PC-9 (cell line): ENCODE measurements at regions not wholly inside any gene's neighbourhood (a gene's known extent, or its start where the extent isn't known, plus 50 kb on each side); places are given as distances from the start of the nearest gene placed in this dataset.

Experiments
- BruUV-seq: library from RNA; stranded (reverse); fragments of 400-500 nt; replicated peaks from 2 replicates; lab custom pipeline; 2021; lab: Mats Ljungman, UMichigan
- CTCF ChIA-PET: fragments of 300-600 bp; sonication (Branson Sonifier 250); formaldehyde crosslinking; loops from one replicate; lab custom pipeline; 2022; ENCODE audit warnings: antibody characterized with exemption; lab: Charles Lee
- POLR2A ChIA-PET: fragments of 300-600 bp; sonication (Branson Sonifier 250); formaldehyde crosslinking; loops from one replicate; lab custom pipeline; 2022; ENCODE audit warnings: antibody characterized with exemption; ENCODE audit not compliant: unreplicated experiment; lab: Charles Lee
- DNase-seq, 2 experiments: peaks; one replicate each; pipeline versions ENCODE4 v3.0.0 to v3.0.0-alpha.2; 2015 to 2022; ENCODE audit warnings: mixed read lengths in 1 of 2
- H2AFZ ChIP-seq: fragments of 200-600 bp; sonication (generic); 2 replicates; pipeline ENCODE4 v1.8.1; 2017; ENCODE audit warnings: antibody characterized with exemption
- H3F3A ChIP-seq: fragments of 200-600 bp; sonication (generic); 2 replicates; pipeline ENCODE4 v1.8.1; 2017; ENCODE audit warnings: antibody characterized with exemption, mild to moderate bottlenecking, low read depth; ENCODE audit not compliant: insufficient read depth
- H3K27ac ChIP-seq: fragments of 200-600 bp; sonication (generic); 2 replicates; pipeline ENCODE4 v1.6.1; 2016; ENCODE audit warnings: mixed run types
- H3K27me3 ChIP-seq: fragments of 200-600 bp; sonication (generic); 2 replicates; pipeline ENCODE4 v1.6.1; 2016; ENCODE audit warnings: low read depth, mixed run types; ENCODE audit not compliant: insufficient read depth
- H3K36me3 ChIP-seq: fragments of 200-600 bp; sonication (generic); 2 replicates; pipeline ENCODE4 v1.6.1; 2016; ENCODE audit warnings: low read depth, mixed run types
- H3K4me1 ChIP-seq: fragments of 200-600 bp; sonication (generic); replicated peaks from 2 replicates; pipeline ENCODE4 v1.6.1; 2016; ENCODE audit warnings: mixed run types; ENCODE audit not compliant: insufficient read depth
- H3K4me2 ChIP-seq: fragments of 200-600 bp; sonication (generic); 2 replicates; pipeline ENCODE4 v1.6.1; 2017; ENCODE audit warnings: mixed run types
- H3K4me3 ChIP-seq: fragments of 200-600 bp; sonication (generic); 2 replicates; pipeline ENCODE4 v1.6.1; 2016; ENCODE audit warnings: mixed run types
- H3K79me2 ChIP-seq: fragments of 200-600 bp; sonication (generic); 2 replicates; pipeline ENCODE4 v1.6.1; 2017; ENCODE audit warnings: low read depth, mixed run types
- H3K9me2 ChIP-seq: fragments of 200-600 bp; sonication (generic); 2 replicates; pipeline ENCODE4 v1.8.1; 2017; ENCODE audit warnings: mild to moderate bottlenecking; ENCODE audit not compliant: insufficient read depth
- H3K9me3 ChIP-seq: fragments of 200-600 bp; sonication (generic); 2 replicates; pipeline ENCODE4 v1.8.1; 2016; ENCODE audit warnings: low read depth; ENCODE audit not compliant: insufficient read depth
- H4K20me1 ChIP-seq: fragments of 200-600 bp; sonication (generic); 2 replicates; pipeline ENCODE4 v1.8.1; 2017; ENCODE audit not compliant: insufficient read depth
- EZH2 ChIP-seq: fragments of 200-600 bp; sonication (generic); IDR thresholded peaks from 2 replicates; pipeline ENCODE4 v1.8.0; 2017; ENCODE audit warnings: antibody characterized with exemption, low read depth
- intact Hi-C: fragments of 100-400 bp; cut with micrococcal nuclease; formaldehyde crosslinking; loops from one replicate; pipeline ENCODE4 v1.10.0; 2022; ENCODE audit not compliant: unreplicated experiment
- TF ChIP-seq, protein P1 (sequence below): fragments of 200-600 bp; sonication (generic); conservative IDR thresholded peaks from 2 replicates; pipeline ENCODE4 v1.6.1; 2017; ENCODE audit warnings: mixed run types, antibody characterized with exemption, mild to moderate bottlenecking, moderate library complexity

DNA sequence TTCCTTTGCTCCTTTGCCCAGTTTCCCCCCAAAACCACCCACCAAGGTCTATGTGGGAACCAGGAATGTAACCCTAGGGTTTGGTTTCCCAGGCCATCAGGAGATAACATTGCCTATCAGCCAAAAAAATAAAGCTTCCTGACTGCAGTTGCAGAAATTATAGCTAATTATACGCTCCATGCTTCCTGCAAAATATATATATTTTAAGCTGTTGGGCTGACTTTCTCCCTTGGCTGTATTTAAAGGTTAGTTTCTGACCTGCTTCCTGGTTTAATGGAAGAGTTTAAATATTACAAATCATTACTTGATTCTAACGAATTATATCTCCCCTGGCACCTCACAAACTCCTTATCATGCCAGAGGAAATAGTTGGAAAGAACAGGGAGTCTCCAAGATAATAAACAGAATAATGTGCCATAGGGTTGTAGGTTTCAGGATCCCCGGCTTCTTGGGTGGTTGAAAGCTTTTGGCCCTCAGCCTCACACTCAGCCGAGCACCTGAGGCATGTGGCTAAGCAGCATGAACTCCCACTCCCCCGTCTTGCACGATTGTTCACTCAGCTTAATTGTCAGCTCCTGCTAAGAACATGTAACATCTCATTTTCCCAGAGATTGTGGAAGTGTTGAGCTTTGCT lies 79.9 kb downstream of the FZD1 start:
- Histone ChIP-seq H4K20me1 (no peaks in the 10 kb centered on the region), H3K27me3 (no peaks in the 10 kb centered on the region), H3K4me2 (no peak overlapping the region), H3K27ac (no peak overlapping the region), H3K4me3 (no peak overlapping the region), H3K79me2 (no peaks in the 10 kb centered on the region), H3K36me3 (no peaks in the 10 kb centered on the region), H3K4me1 (no peaks in the 10 kb centered on the region), H3K9me2 (no peaks in the 10 kb centered on the region), H3K9me3 (no peaks in the 10 kb centered on the region), H3F3A (no peaks in the 10 kb centered on the region), H2AFZ (no peak overlapping the region)
- intact Hi-C loops = no loop called here
- ChIA-PET CTCF (no interaction called here), POLR2A (no interaction called here)
- no peak for TF ChIP-seq EZH2
- TF ChIP-seq, protein P1, sequence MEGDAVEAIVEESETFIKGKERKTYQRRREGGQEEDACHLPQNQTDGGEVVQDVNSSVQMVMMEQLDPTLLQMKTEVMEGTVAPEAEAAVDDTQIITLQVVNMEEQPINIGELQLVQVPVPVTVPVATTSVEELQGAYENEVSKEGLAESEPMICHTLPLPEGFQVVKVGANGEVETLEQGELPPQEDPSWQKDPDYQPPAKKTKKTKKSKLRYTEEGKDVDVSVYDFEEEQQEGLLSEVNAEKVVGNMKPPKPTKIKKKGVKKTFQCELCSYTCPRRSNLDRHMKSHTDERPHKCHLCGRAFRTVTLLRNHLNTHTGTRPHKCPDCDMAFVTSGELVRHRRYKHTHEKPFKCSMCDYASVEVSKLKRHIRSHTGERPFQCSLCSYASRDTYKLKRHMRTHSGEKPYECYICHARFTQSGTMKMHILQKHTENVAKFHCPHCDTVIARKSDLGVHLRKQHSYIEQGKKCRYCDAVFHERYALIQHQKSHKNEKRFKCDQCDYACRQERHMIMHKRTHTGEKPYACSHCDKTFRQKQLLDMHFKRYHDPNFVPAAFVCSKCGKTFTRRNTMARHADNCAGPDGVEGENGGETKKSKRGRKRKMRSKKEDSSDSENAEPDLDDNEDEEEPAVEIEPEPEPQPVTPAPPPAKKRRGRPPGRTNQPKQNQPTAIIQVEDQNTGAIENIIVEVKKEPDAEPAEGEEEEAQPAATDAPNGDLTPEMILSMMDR = no peak
- DNase-seq = no peak
- no TSS peak for BruUV-seq

DNA sequence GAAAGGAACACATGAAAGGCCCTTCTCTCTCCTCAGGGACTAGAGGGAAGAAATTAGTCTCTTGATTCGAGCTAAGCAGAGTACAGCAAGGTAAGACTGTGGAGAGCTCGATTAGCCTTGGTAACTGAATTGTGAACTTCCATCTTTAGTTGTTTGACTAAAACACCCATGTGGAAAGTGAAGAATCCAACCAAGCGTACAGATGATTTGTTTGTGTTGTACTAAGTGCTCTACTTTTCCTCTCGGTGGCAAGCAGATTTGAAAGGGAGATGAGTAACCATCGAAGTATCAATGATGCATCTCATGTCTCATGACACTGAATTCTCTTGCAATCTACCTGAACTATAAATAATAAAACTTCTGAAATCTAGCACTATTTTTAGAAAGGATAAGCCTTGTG lies 80.7 kb downstream of the FZD1 start:
- H3K4me1 ChIP-seq = no peaks in the 10 kb centered on the region
- no peak overlapping the region for H3K4me3 ChIP-seq
- ChIA-PET POLR2A (no interaction called here), CTCF (no interaction called here)
- H3K9me3 ChIP-seq = no peaks in the 10 kb centered on the region
- H4K20me1 ChIP-seq = no peaks in the 10 kb centered on the region
- BruUV-seq = no TSS peak
- intact Hi-C loops = no loop called here
- DNase-seq = no peak
- H3K27me3 ChIP-seq = no peaks in the 10 kb centered on the region
- H3K36me3 ChIP-seq = no peaks in the 10 kb centered on the region
- H3K79me2 ChIP-seq = no peaks in the 10 kb centered on the region
- H3F3A ChIP-seq = no peaks in the 10 kb centered on the region
- no peak overlapping the region for H3K27ac ChIP-seq
- no peak overlapping the region for H3K4me2 ChIP-seq
- TF ChIP-seq, protein P1 = no peak
- no peak for TF ChIP-seq EZH2
- H3K9me2 ChIP-seq = no peaks in the 10 kb centered on the region
- H2AFZ ChIP-seq = no peak overlapping the region

DNA sequence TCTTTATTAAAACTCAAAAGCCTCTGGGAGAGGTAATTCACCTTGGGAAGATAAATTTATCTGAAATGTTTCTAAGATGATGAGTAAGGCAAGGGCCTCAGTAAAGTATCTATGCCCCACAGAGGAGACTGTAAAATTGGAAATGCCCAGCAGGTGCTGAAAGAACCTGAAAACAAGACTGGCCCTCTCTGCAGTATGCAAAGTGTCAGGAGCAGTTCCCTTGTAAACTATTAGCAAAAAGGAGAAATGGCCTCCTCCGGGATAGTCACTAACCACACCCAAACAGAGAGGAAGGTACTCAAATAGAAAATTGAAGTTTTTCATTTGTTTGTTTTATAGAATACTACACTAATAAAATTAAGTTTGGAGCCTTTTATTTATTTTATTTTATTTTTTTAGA lies 81.2 kb downstream of the FZD1 start:
- Histone ChIP-seq H3K9me3 (no peaks in the 10 kb centered on the region), H3K9me2 (no peaks in the 10 kb centered on the region), H3K4me1 (no peaks in the 10 kb centered on the region), H4K20me1 (no peaks in the 10 kb centered on the region), H3K36me3 (no peaks in the 10 kb centered on the region), H3F3A (no peaks in the 10 kb centered on the region), H3K27me3 (no peaks in the 10 kb centered on the region), H3K4me3 (no peak overlapping the region), H3K79me2 (no peaks in the 10 kb centered on the region), H3K4me2 (no peak overlapping the region), H2AFZ (no peak overlapping the region), H3K27ac (no peak overlapping the region)
- no peak for DNase-seq
- no peak for TF ChIP-seq EZH2
- TF ChIP-seq, protein P1 = no peak
- CTCF ChIA-PET = no interaction called here
- intact Hi-C loops = no loop called here
- POLR2A ChIA-PET = no interaction called here
- no TSS peak for BruUV-seq
